Uterus (tissue), 3 donors: ENCODE measurements at regions not wholly inside any gene's neighbourhood (a gene's known extent, or its start where the extent isn't known, plus 50 kb on each side); places are given as distances from the start of the nearest gene placed in this dataset.
"Not testable (repeated sequence)": the region's sequence is repeated elsewhere in the genome, so short reads cannot be mapped to it uniquely, and the experiment has no call there.

Source experiments
- DNase-seq, 2 donors: peaks; one replicate each; pipeline ENCODE4 v3.0.0-alpha.2; 2019 to 2020
- H3K27ac ChIP-seq, 2 donors: fragments of 200-600 bp; sonication (generic); 1 replicate in 1 of 2; 2 replicates in 1 of 2; pipeline ENCODE4 v1.5.1; 2016 to 2018
- H3K27me3 ChIP-seq, 2 donors: fragments of 200-600 bp; sonication (generic); one replicate each; pipeline ENCODE4 v1.5.1; 2018 to 2019; ENCODE audit warnings: control low read depth in 1 of 2
- H3K36me3 ChIP-seq, 2 donors: fragments of 200-600 bp; sonication (generic); one replicate each; pipeline ENCODE4 v1.5.1; 2019; ENCODE audit warnings: control low read depth in 1 of 2
- H3K4me1 ChIP-seq, 2 donors: fragments of 200-600 bp; sonication (generic); one replicate each; pipeline ENCODE4 v1.5.1; 2018 to 2019; ENCODE audit warnings: control low read depth in 1 of 2
- H3K4me3 ChIP-seq, 2 donors: fragments of 200-600 bp; sonication (generic); 1 replicate in 1 of 2; 2 replicates in 1 of 2; pipeline ENCODE4 v1.5.1; 2018 to 2019; ENCODE audit warnings: mild to moderate bottlenecking in 1 of 2
- H3K9me3 ChIP-seq, 2 donors: fragments of 200-600 bp; sonication (generic); one replicate each; pipeline ENCODE4 v1.5.1; 2019; ENCODE audit warnings: control low read depth in 1 of 2
- POLR2A ChIP-seq, 2 donors: fragments of 450-650 bp; IDR thresholded peaks; one replicate each; pipeline ENCODE4 v1.6.1; 2016; ENCODE audit warnings: antibody characterized with exemption in 2 of 2, mild to moderate bottlenecking in 1 of 2, moderate library complexity in 1 of 2
- intact Hi-C: fragments of 100-400 bp; cut with DNase I; formaldehyde crosslinking; loops from one replicate; pipeline ENCODE4 v1.15.1; 2023; ENCODE audit warnings: low total_unique reads
- TF ChIP-seq, protein P1 (sequence below), 4 experiments: fragments of 200-600 bp in 2 of 4; fragments of 450-650 bp in 2 of 4; sonication (generic) in 2 of 4; IDR thresholded peaks; one replicate each; pipeline ENCODE4 v1.5.1; 2016 to 2019; ENCODE audit warnings: antibody characterized with exemption in 4 of 4, mild to moderate bottlenecking in 2 of 4, moderate library complexity in 1 of 4
- donor health status: DM: yes; HTN: yes; CAD: no.

- no peaks in the 10 kb centered on the region for H3K36me3 ChIP-seq
- no peak overlapping the region for H3K27ac ChIP-seq
- intact Hi-C loops, result no loop called here
- H3K9me3 ChIP-seq, result no peaks in the 10 kb centered on the region
- no peaks in the 10 kb centered on the region for H3K4me1 ChIP-seq
- no peaks in the 10 kb centered on the region for H3K27me3 ChIP-seq
- no peak for DNase-seq
- H3K4me3 ChIP-seq, result no peak overlapping the region
- TF ChIP-seq POLR2A (IDR thresholded peaks at IDR 0.05), result no peak
- TF ChIP-seq, protein P1, sequence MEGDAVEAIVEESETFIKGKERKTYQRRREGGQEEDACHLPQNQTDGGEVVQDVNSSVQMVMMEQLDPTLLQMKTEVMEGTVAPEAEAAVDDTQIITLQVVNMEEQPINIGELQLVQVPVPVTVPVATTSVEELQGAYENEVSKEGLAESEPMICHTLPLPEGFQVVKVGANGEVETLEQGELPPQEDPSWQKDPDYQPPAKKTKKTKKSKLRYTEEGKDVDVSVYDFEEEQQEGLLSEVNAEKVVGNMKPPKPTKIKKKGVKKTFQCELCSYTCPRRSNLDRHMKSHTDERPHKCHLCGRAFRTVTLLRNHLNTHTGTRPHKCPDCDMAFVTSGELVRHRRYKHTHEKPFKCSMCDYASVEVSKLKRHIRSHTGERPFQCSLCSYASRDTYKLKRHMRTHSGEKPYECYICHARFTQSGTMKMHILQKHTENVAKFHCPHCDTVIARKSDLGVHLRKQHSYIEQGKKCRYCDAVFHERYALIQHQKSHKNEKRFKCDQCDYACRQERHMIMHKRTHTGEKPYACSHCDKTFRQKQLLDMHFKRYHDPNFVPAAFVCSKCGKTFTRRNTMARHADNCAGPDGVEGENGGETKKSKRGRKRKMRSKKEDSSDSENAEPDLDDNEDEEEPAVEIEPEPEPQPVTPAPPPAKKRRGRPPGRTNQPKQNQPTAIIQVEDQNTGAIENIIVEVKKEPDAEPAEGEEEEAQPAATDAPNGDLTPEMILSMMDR (IDR thresholded peaks at IDR 0.05), result no peak
These were observed 132.6 kb downstream of the PRL start for GRCh38 chr6:22164236-22164635.

DNA sequence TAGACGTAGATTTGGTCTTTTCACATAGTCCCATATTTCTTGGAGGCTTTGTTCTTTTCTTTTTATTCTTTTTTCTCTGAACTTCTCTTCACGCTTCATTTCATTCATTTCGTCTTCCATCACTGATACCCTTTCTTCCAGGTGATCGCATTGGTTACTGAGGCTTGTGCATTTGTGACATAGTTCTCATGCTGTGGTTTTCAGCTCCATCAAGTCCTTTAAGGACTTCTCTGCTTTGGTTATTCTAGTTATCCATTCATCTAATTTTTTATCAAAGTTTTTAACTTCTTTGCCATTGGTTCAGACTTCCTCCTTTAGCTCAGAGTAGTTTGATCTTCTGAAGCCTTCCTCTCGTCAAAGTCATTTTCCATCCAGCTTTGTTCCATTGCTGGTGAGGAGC lies 125.8 kb downstream of the PRL start:
- intact Hi-C loops, H3K27me3 ChIP-seq, H3K36me3 ChIP-seq, H3K9me3 ChIP-seq, H3K27ac ChIP-seq, H3K4me3 ChIP-seq, DNase-seq, H3K4me1 ChIP-seq: not testable (repeated sequence)

DNA sequence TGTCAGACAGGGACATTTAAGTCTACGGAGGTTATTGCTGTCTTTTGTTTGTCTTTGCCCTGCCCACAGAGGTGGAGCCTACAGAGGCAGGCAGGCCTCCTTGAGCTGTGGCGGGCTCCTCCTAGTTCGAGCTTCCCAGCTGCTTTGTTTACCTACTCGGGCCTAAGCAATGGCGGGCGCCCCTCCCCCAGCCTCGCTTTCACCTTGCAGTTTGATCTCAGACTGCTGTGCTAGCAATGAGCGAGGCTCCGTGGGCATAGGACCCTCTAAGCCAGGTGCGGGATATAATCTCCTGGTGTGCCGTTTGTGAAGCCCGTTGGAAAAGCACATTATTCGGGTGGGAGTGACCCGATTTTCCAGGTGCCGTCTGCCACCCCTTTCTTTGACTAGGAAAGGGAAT lies 125.0 kb downstream of the PRL start:
- H3K9me3 ChIP-seq, H3K4me3 ChIP-seq, H3K4me1 ChIP-seq, intact Hi-C loops, H3K27ac ChIP-seq, H3K27me3 ChIP-seq, DNase-seq, H3K36me3 ChIP-seq: not testable (repeated sequence)

DNA sequence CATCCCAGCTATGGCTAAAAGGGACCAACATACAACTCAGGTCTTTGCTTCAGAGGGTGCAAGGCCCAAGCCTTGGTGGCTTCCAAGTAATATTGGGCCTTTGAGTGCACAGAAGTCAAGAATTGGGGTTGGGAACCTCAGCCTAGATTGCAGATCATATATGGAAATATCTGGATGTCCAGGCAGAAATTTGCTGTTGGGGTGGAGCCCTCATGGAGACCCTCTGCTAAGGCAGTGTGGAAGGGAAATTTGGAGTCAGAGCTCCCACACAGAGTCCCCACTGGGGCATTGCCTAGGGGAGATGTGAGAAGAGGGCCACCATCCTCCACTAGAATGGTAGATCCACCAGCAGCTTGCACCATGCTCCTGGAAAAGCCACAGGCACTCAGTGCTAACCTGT lies 123.5 kb downstream of the PRL start:
- intact Hi-C loops, result no loop called here
- Histone ChIP-seq H3K9me3 (peaks cover 0 to 4% of the 10 kb centered on the region in 2 donors), H3K27ac (no peak overlapping the region)

DNA sequence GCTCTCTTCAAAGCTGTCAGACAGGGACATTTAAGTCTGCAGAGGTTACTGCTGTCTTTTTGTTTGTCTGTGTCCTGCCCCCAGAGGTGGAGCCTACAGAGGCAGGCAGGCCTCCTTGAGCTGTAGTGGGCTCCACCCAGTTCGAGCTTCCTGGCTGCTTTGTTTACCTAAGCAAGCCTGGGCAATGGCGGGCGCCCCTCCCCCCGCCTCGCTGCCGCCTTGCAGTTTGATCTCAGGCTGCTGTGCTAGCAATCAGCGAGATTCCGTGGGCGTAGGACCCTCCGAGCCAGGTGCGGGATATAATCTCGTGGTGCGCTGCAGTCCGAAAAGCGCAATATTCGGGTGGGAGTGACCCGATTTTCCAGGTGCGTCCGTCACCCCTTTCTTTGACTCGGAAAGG lies 116.6 kb downstream of the PRL start:
- H3K9me3 ChIP-seq, result peaks cover 0 to 12% of the 10 kb centered on the region in 2 donors
- not testable (repeated sequence) for H3K4me3 ChIP-seq, H3K4me1 ChIP-seq, H3K27me3 ChIP-seq, H3K36me3 ChIP-seq, H3K27ac ChIP-seq, DNase-seq
- intact Hi-C loops, result loop anchor here (5.0 kb wide), 1 partner anchor 1282 kb away; no protein-coding TSS in a partner anchor

More for the DNA sequence above, 123.5 kb downstream of the PRL start:
- H3K36me3 ChIP-seq, result no peaks in the 10 kb centered on the region
- DNase-seq, result no peak
- TF ChIP-seq, protein P1 (IDR thresholded peaks at IDR 0.05), result no peak
- TF ChIP-seq POLR2A (IDR thresholded peaks at IDR 0.05), result no peak
- H3K4me1 ChIP-seq, result no peaks in the 10 kb centered on the region
- H3K4me3 ChIP-seq, result no peak overlapping the region
- no peaks in the 10 kb centered on the region for H3K27me3 ChIP-seq

DNA sequence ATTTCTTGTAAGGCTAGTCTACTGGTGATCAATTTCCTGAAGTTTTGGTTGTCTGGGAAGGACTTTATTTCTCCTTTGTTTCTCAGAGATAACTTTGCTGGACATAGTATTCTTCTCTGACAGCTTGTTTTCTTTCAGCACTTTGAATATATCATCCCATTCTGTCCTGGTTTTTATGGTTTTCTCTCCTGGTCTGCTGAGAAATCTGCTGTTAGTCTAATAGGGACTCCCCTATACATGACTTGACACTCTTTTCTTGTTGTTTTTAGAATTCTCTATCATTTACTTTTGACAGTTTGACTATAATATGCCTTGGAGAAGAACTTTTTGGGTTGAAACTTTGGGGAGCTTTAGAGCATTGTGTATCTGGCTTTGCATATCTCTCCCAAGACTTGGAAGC lies 112.5 kb downstream of the PRL start:
- Histone ChIP-seq H3K9me3 (peaks cover 0 to 12% of the 10 kb centered on the region in 2 donors), H3K27me3 (no peaks in the 10 kb centered on the region), H3K4me3 (no peak overlapping the region), H3K36me3 (no peaks in the 10 kb centered on the region), H3K4me1 (no peaks in the 10 kb centered on the region), H3K27ac (no peak overlapping the region)
- TF ChIP-seq, protein P1 (IDR thresholded peaks at IDR 0.05), result no peak
- TF ChIP-seq POLR2A (IDR thresholded peaks at IDR 0.05), result no peak
- DNase-seq, result no peak
- intact Hi-C loops, result loop anchor here (5.0 kb wide), 1 partner anchor 1278 kb away; no protein-coding TSS in a partner anchor

- no peaks in the 10 kb centered on the region for H3K4me1 ChIP-seq
- H3K27me3 ChIP-seq, result no peaks in the 10 kb centered on the region
- no peak for DNase-seq
- no peaks in the 10 kb centered on the region for H3K9me3 ChIP-seq
- TF ChIP-seq, protein P1 (IDR thresholded peaks at IDR 0.05), result no peak
- TF ChIP-seq POLR2A (IDR thresholded peaks at IDR 0.05), result no peak
- intact Hi-C loops, result no loop called here
- H3K4me3 ChIP-seq, result no peak overlapping the region
- H3K36me3 ChIP-seq, result no peaks in the 10 kb centered on the region
- H3K27ac ChIP-seq, result no peak overlapping the region
These were observed 106.9 kb downstream of the PRL start for GRCh38 chr6:22189946-22190345.
